ENCODE measurements at regions not wholly inside any gene's neighbourhood (a gene's known extent, or its start where the extent isn't known, plus 50 kb on each side); places are given as distances from the start of the nearest gene placed in this dataset.

DNA sequence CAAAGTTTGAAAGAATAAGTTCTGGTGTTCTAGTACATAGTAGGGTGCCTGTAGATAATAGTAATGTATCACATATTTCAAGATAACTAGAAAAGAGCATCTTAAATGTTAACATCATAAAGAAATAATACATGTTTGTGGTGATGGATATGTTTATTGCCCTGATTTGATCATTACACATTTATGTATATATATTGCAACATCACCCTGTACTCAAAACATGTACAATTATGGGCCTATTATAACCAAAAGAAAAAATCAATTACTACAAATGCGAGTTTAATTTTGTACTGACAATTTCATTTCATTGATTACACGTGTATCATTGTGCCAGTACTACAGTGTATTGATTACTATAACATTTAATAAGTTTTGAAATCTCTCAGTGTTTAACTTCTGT, 609.2 kb upstream of the BRINP3 start:
- H3K4me1 Mint-ChIP-seq, result no peaks in the 10 kb centered on the region
- TF ChIP-seq, protein P1, sequence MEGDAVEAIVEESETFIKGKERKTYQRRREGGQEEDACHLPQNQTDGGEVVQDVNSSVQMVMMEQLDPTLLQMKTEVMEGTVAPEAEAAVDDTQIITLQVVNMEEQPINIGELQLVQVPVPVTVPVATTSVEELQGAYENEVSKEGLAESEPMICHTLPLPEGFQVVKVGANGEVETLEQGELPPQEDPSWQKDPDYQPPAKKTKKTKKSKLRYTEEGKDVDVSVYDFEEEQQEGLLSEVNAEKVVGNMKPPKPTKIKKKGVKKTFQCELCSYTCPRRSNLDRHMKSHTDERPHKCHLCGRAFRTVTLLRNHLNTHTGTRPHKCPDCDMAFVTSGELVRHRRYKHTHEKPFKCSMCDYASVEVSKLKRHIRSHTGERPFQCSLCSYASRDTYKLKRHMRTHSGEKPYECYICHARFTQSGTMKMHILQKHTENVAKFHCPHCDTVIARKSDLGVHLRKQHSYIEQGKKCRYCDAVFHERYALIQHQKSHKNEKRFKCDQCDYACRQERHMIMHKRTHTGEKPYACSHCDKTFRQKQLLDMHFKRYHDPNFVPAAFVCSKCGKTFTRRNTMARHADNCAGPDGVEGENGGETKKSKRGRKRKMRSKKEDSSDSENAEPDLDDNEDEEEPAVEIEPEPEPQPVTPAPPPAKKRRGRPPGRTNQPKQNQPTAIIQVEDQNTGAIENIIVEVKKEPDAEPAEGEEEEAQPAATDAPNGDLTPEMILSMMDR (IDR thresholded peaks at IDR 0.05; ENCODE audit: unreplicated experiment), result no peak
- no peaks in the 10 kb centered on the region for H3K36me3 Mint-ChIP-seq
- no peaks in the 10 kb centered on the region for H3K27me3 Mint-ChIP-seq (ENCODE audit: low read depth)
- H3K27ac Mint-ChIP-seq, result no peak overlapping the region
- H3K4me3 Mint-ChIP-seq, result no peak overlapping the region
- no peak for DNase-seq (ENCODE audit: low spot score in 2 of 2, unreplicated experiment in 2 of 2)
- no peaks in the 10 kb centered on the region for H3K9me3 Mint-ChIP-seq

DNA sequence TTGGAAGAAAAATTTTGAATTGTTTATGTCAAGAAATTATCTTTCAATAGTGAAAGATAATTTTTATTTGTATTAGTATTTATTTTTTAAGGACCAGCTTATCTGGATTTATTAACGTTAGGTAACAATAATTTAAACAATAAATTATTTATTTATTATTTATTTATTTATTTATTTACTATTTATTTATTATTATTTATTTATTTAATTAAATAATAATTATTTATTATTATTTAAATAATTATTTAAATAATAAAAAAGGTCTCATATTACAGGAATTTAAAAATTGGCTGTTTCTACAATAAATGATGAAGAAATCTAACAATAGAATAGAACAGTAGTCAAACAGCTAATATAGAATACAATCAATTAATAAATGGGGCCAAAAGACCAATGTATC, 618.7 kb upstream of the BRINP3 start:
- H3K9me3 Mint-ChIP-seq, result peaks cover 5% of the 10 kb centered on the region
- no peaks in the 10 kb centered on the region for H3K4me1 Mint-ChIP-seq
- H3K27me3 Mint-ChIP-seq (ENCODE audit: low read depth), result no peaks in the 10 kb centered on the region
- no peak overlapping the region for H3K4me3 Mint-ChIP-seq
- TF ChIP-seq, protein P1 (IDR thresholded peaks at IDR 0.05; ENCODE audit: unreplicated experiment), result no peak
- no peak for DNase-seq (ENCODE audit: low spot score in 2 of 2, unreplicated experiment in 2 of 2)
- H3K27ac Mint-ChIP-seq, result no peak overlapping the region
- no peaks in the 10 kb centered on the region for H3K36me3 Mint-ChIP-seq

DNA sequence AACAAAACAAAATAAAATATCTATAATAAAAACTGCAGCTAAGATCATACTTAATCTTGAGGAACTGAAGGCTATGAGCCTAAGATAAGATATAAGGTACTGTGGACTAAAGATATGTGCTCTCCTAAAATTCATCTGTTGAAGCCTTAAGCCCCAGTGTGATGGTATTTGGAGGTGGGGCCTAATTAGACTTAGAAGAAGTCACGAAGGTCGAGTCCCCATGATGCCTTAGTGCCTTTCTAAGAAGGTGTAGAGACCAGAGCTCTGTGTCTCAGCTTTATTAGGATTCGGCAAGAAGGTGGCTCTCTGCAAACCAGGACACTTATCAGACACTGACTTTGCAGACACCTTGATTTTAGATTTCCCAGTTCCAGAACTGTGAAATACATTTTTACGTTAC, 622.0 kb upstream of the BRINP3 start:
- H3K36me3 Mint-ChIP-seq, result no peaks in the 10 kb centered on the region
- no peaks in the 10 kb centered on the region for H3K9me3 Mint-ChIP-seq
- TF ChIP-seq, protein P1 (IDR thresholded peaks at IDR 0.05; ENCODE audit: unreplicated experiment), result no peak
- DNase-seq (ENCODE audit: low spot score in 2 of 2, unreplicated experiment in 2 of 2), result no peak
- no peaks in the 10 kb centered on the region for H3K4me1 Mint-ChIP-seq
- no peak overlapping the region for H3K4me3 Mint-ChIP-seq
- no peaks in the 10 kb centered on the region for H3K27me3 Mint-ChIP-seq (ENCODE audit: low read depth)
- no peak overlapping the region for H3K27ac Mint-ChIP-seq

DNA sequence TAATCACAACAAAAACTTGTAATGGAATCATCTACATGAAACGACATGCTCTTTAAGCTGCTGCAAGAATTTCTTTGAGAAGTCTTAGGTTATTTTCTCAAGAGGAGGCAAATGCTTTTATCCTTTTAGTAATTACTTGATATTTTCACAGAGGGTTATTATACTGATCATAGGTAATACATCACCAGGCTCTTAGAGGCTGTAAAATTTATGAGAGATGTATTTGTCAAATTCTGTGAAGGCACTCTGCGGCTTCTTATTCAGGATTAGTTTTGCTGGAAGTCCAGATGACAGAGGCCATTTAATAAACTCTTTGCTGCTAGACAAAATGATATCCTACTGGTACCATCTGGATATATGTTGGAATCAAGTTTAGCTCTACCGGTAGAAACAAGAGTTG, 624.3 kb upstream of the BRINP3 start:
- Mint-ChIP-seq H3K27me3 (ENCODE audit: low read depth) (no peaks in the 10 kb centered on the region), H3K4me3 (no peak overlapping the region), H3K36me3 (no peaks in the 10 kb centered on the region), H3K9me3 (peaks cover 5% of the 10 kb centered on the region), H3K4me1 (no peaks in the 10 kb centered on the region), H3K27ac (no peak overlapping the region)
- TF ChIP-seq, protein P1 (IDR thresholded peaks at IDR 0.05; ENCODE audit: unreplicated experiment), result no peak
- no peak for DNase-seq (ENCODE audit: low spot score in 2 of 2, unreplicated experiment in 2 of 2)

GRCh38 chr1:191125950-191126349, 648.3 kb upstream of the BRINP3 start:
- no peak overlapping the region for H3K4me3 Mint-ChIP-seq
- H3K27ac Mint-ChIP-seq, result no peak overlapping the region
- no peaks in the 10 kb centered on the region for H3K36me3 Mint-ChIP-seq
- TF ChIP-seq, protein P1 (IDR thresholded peaks at IDR 0.05; ENCODE audit: unreplicated experiment), result no peak
- DNase-seq (ENCODE audit: low spot score in 2 of 2, unreplicated experiment in 2 of 2), result no peak
- H3K27me3 Mint-ChIP-seq (ENCODE audit: low read depth), result peaks cover 1% of the 10 kb centered on the region
- no peaks in the 10 kb centered on the region for H3K4me1 Mint-ChIP-seq
- H3K9me3 Mint-ChIP-seq, result peaks cover 12% of the 10 kb centered on the region

- H3K4me3 Mint-ChIP-seq, result no peak overlapping the region
- no peaks in the 10 kb centered on the region for H3K36me3 Mint-ChIP-seq
- no peak for DNase-seq (ENCODE audit: low spot score in 2 of 2, unreplicated experiment in 2 of 2)
- H3K9me3 Mint-ChIP-seq, result no peaks in the 10 kb centered on the region
- H3K27ac Mint-ChIP-seq, result no peak overlapping the region
- no peaks in the 10 kb centered on the region for H3K4me1 Mint-ChIP-seq
- TF ChIP-seq, protein P1 (IDR thresholded peaks at IDR 0.05; ENCODE audit: unreplicated experiment), result no peak
- H3K27me3 Mint-ChIP-seq (ENCODE audit: low read depth), result no peaks in the 10 kb centered on the region
Measured at GRCh38 chr1:191134796-191135195, 657.1 kb upstream of the BRINP3 start.
